GM18520 (cell line): ENCODE measurements at regions not wholly inside any gene's neighbourhood (a gene's known extent, or its start where the extent isn't known, plus 50 kb on each side); places are given as distances from the start of the nearest gene placed in this dataset.

Source experiments
- ATAC-seq: cut with Tn5 transposase; IDR thresholded peaks from one replicate; pipeline ENCODE4 v1.9.1; 2021; ENCODE audit not compliant: unreplicated experiment

GRCh38 chr15:37773111-37773860, 161.2 kb upstream of the TMCO5A start:
- ATAC-seq: no peak

GRCh38 chr15:37774961-37775360, 159.5 kb upstream of the TMCO5A start:
- no peak for ATAC-seq

GRCh38 chr15:37777006-37777405, 157.4 kb upstream of the TMCO5A start:
- no peak for ATAC-seq

- no peak for ATAC-seq
These were observed 151.2 kb upstream of the TMCO5A start for GRCh38 chr15:37783290-37783689.

GRCh38 chr15:37788330-37788729, 146.1 kb upstream of the TMCO5A start:
- no peak for ATAC-seq

- ATAC-seq: no peak
These were observed 145.6 kb upstream of the TMCO5A start for GRCh38 chr15:37788767-37789396.

- ATAC-seq: no peak
These were observed 145.0 kb upstream of the TMCO5A start for GRCh38 chr15:37789397-37789786.

GRCh38 chr15:37789881-37790280, 144.6 kb upstream of the TMCO5A start:
- ATAC-seq: no peak

- no peak for ATAC-seq
These were observed 142.7 kb upstream of the TMCO5A start for GRCh38 chr15:37791693-37792092.

- no peak for ATAC-seq
These were observed 142.1 kb upstream of the TMCO5A start for GRCh38 chr15:37792351-37792750.

GRCh38 chr15:37793851-37794250, 140.6 kb upstream of the TMCO5A start:
- no peak for ATAC-seq

- ATAC-seq: no peak
These were observed 139.5 kb upstream of the TMCO5A start for GRCh38 chr15:37794947-37795346.

GRCh38 chr15:37801529-37801928, 132.9 kb upstream of the TMCO5A start:
- no peak for ATAC-seq

GRCh38 chr15:37806808-37807207, 127.6 kb upstream of the TMCO5A start:
- no peak for ATAC-seq

GRCh38 chr15:37810381-37810780, 124.1 kb upstream of the TMCO5A start:
- ATAC-seq: no peak

GRCh38 chr15:37813306-37813705, 121.1 kb upstream of the TMCO5A start:
- no peak for ATAC-seq

- no peak for ATAC-seq
These were observed 119.5 kb upstream of the TMCO5A start for GRCh38 chr15:37814847-37815515.

- ATAC-seq: no peak
These were observed 116.2 kb upstream of the TMCO5A start for GRCh38 chr15:37818152-37818677.

- ATAC-seq: no peak
These were observed 115.2 kb upstream of the TMCO5A start for GRCh38 chr15:37819191-37819590.

- ATAC-seq: no peak
These were observed 113.9 kb upstream of the TMCO5A start for GRCh38 chr15:37820380-37821128.

- no peak for ATAC-seq
These were observed 110.7 kb upstream of the TMCO5A start for GRCh38 chr15:37823601-37824275.
